Neuron (in vitro differentiated cells): ENCODE measurements at regions not wholly inside any gene's neighbourhood (a gene's known extent, or its start where the extent isn't known, plus 50 kb on each side); places are given as distances from the start of the nearest gene placed in this dataset.
"Not testable (repeated sequence)": the region's sequence is repeated elsewhere in the genome, so short reads cannot be mapped to it uniquely, and the experiment has no call there.

ENCODE experiments used
- H2AFZ ChIP-seq: one replicate; pipeline ENCODE4 v1.6.1; 2013; ENCODE audit warnings: low read depth, mild to moderate bottlenecking, inconsistent platforms, low read length, moderate library complexity
- H3K27me3 ChIP-seq: one replicate; pipeline ENCODE4 v1.6.1; 2013; ENCODE audit warnings: low read length; ENCODE audit not compliant: insufficient read depth
- H3K36me3 ChIP-seq: one replicate; pipeline ENCODE4 v1.6.1; 2013; ENCODE audit warnings: low read length; ENCODE audit not compliant: insufficient read depth
- H3K4me1 ChIP-seq: one replicate; pipeline ENCODE4 v1.6.1; 2013; ENCODE audit warnings: low read length; ENCODE audit not compliant: insufficient read depth
- H3K4me3 ChIP-seq: 2 replicates; pipeline ENCODE4 v1.5.1; 2013; ENCODE audit warnings: mild to moderate bottlenecking, low read length, moderate library complexity
- H3K9me3 ChIP-seq: one replicate; pipeline ENCODE4 v1.6.1; 2013; ENCODE audit warnings: low read length

- Histone ChIP-seq H3K9me3 (no peaks in the 10 kb centered on the region), H3K4me1 (peaks cover 6% of the 10 kb centered on the region), H3K27me3 (no peaks in the 10 kb centered on the region), H3K36me3 (no peaks in the 10 kb centered on the region), H3K4me3 (no peak overlapping the region), H2AFZ (no peak overlapping the region)
Observed at GRCh38 chr7:116395141-116395791, 104.3 kb upstream of the CAV2 start.

GRCh38 chr7:116398672-116399071 lies 100.9 kb upstream of the CAV2 start:
- Histone ChIP-seq H2AFZ (no peak overlapping the region), H3K4me1 (peaks cover 4% of the 10 kb centered on the region), H3K27me3 (no peaks in the 10 kb centered on the region), H3K4me3 (no peak overlapping the region), H3K36me3 (no peaks in the 10 kb centered on the region), H3K9me3 (no peaks in the 10 kb centered on the region)

- Histone ChIP-seq H3K27me3 (no peaks in the 10 kb centered on the region), H3K4me1 (peaks cover 4% of the 10 kb centered on the region), H3K9me3 (no peaks in the 10 kb centered on the region), H2AFZ (no peak overlapping the region), H3K36me3 (no peaks in the 10 kb centered on the region), H3K4me3 (no peak overlapping the region)
Observed at GRCh38 chr7:116399819-116400218, 99.7 kb upstream of the CAV2 start.

GRCh38 chr7:116400522-116400921 lies 99.0 kb upstream of the CAV2 start:
- H2AFZ ChIP-seq = no peak overlapping the region
- H3K4me3 ChIP-seq = no peak overlapping the region
- H3K36me3 ChIP-seq = no peaks in the 10 kb centered on the region
- H3K4me1 ChIP-seq = peaks cover 4% of the 10 kb centered on the region
- no peaks in the 10 kb centered on the region for H3K27me3 ChIP-seq
- no peaks in the 10 kb centered on the region for H3K9me3 ChIP-seq

GRCh38 chr7:116401711-116402110 lies 97.8 kb upstream of the CAV2 start:
- H3K27me3 ChIP-seq = no peaks in the 10 kb centered on the region

GRCh38 chr7:116403265-116403664 lies 96.3 kb upstream of the CAV2 start:
- Histone ChIP-seq H3K36me3 (no peaks in the 10 kb centered on the region), H3K4me1 (peaks cover 4% of the 10 kb centered on the region), H3K27me3 (no peaks in the 10 kb centered on the region), H2AFZ (no peak overlapping the region), H3K9me3 (no peaks in the 10 kb centered on the region), H3K4me3 (no peak overlapping the region)

More at GRCh38 chr7:116401711-116402110, 97.8 kb upstream of the CAV2 start:
- Histone ChIP-seq H3K4me1 (peaks cover 4% of the 10 kb centered on the region), H3K4me3 (no peak overlapping the region), H3K36me3 (no peaks in the 10 kb centered on the region), H2AFZ (no peak overlapping the region), H3K9me3 (no peaks in the 10 kb centered on the region)

GRCh38 chr7:116404389-116404788 lies 95.1 kb upstream of the CAV2 start:
- H3K36me3 ChIP-seq = no peaks in the 10 kb centered on the region
- no peak overlapping the region for H3K4me3 ChIP-seq
- no peak overlapping the region for H2AFZ ChIP-seq
- no peaks in the 10 kb centered on the region for H3K27me3 ChIP-seq
- H3K4me1 ChIP-seq = peaks cover 4% of the 10 kb centered on the region
- no peaks in the 10 kb centered on the region for H3K9me3 ChIP-seq

GRCh38 chr7:116405810-116406209 lies 93.7 kb upstream of the CAV2 start:
- H3K4me1 ChIP-seq = no peaks in the 10 kb centered on the region
- no peak overlapping the region for H3K4me3 ChIP-seq
- no peaks in the 10 kb centered on the region for H3K9me3 ChIP-seq
- H3K36me3 ChIP-seq = no peaks in the 10 kb centered on the region
- no peaks in the 10 kb centered on the region for H3K27me3 ChIP-seq
- H2AFZ ChIP-seq = no peak overlapping the region

- H3K9me3 ChIP-seq = no peaks in the 10 kb centered on the region
- H3K36me3 ChIP-seq = no peaks in the 10 kb centered on the region
- no peak overlapping the region for H2AFZ ChIP-seq
- no peak overlapping the region for H3K4me3 ChIP-seq
- no peaks in the 10 kb centered on the region for H3K4me1 ChIP-seq
- H3K27me3 ChIP-seq = no peaks in the 10 kb centered on the region
Observed at GRCh38 chr7:116407165-116407564, 92.4 kb upstream of the CAV2 start.

- Histone ChIP-seq H3K4me1 (no peaks in the 10 kb centered on the region), H3K36me3 (no peaks in the 10 kb centered on the region), H3K27me3 (no peaks in the 10 kb centered on the region)
Observed at GRCh38 chr7:116408166-116408565, 91.4 kb upstream of the CAV2 start.

GRCh38 chr7:116408831-116409453 lies 90.6 kb upstream of the CAV2 start:
- not testable (repeated sequence) for H2AFZ ChIP-seq, H3K27me3 ChIP-seq, H3K4me3 ChIP-seq, H3K9me3 ChIP-seq, H3K4me1 ChIP-seq, H3K36me3 ChIP-seq

More at GRCh38 chr7:116408166-116408565, 91.4 kb upstream of the CAV2 start:
- H2AFZ ChIP-seq = no peak overlapping the region
- H3K9me3 ChIP-seq = no peaks in the 10 kb centered on the region
- H3K4me3 ChIP-seq = no peak overlapping the region

GRCh38 chr7:116410694-116411093 lies 88.8 kb upstream of the CAV2 start:
- not testable (repeated sequence) for H3K36me3 ChIP-seq, H2AFZ ChIP-seq

GRCh38 chr7:116417593-116418345 lies 81.8 kb upstream of the CAV2 start:
- Histone ChIP-seq H3K27me3 (no peaks in the 10 kb centered on the region), H2AFZ (peak overlapping the region; percentile 41), H3K36me3 (no peaks in the 10 kb centered on the region)

More at GRCh38 chr7:116410694-116411093, 88.8 kb upstream of the CAV2 start:
- not testable (repeated sequence) for H3K4me1 ChIP-seq, H3K9me3 ChIP-seq, H3K27me3 ChIP-seq, H3K4me3 ChIP-seq

More at GRCh38 chr7:116417593-116418345, 81.8 kb upstream of the CAV2 start:
- peaks cover 5% of the 10 kb centered on the region for H3K4me1 ChIP-seq
- H3K9me3 ChIP-seq = no peaks in the 10 kb centered on the region
- no peak overlapping the region for H3K4me3 ChIP-seq
